Fibroblast of mammary gland (primary cell): ENCODE measurements at regions not wholly inside any gene's neighbourhood (a gene's known extent, or its start where the extent isn't known, plus 50 kb on each side); places are given as distances from the start of the nearest gene placed in this dataset.

Experiments used
- DNase-seq: peaks from one replicate; pipeline ENCODE4 v3.0.0-alpha.2; 2010; ENCODE audit warnings: low read depth
- H3K4me3 ChIP-seq: 2 replicates; pipeline ENCODE4 v1.5.1; 2011; ENCODE audit warnings: low read depth, mild to moderate bottlenecking, low read length, moderate library complexity; ENCODE audit not compliant: control insufficient read depth
- TF ChIP-seq, protein P1 (sequence below): conservative IDR thresholded peaks from 2 replicates; pipeline ENCODE4 v1.5.1; 2011; ENCODE audit warnings: low read depth, low read length, inconsistent platforms; ENCODE audit not compliant: control insufficient read depth, insufficient read depth

DNA sequence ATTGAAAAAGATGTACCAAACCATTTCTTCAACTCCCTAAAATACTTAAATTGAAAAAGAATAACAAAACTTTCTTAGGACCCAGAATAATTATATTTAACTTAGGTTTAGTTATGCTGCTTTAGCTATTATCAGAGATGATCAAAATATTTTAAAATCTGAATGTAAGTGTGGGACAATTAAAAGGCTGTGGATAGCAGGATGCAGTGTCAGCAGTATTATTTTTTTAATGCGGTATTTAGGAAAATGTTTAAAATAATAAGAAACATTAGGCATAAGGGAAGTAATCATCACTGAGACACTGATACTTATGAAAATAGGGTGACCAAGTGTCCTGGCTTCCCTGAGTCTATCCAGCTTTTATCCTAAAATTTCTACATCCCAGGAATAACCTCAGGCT lies 161.5 kb upstream of the PTCHD4 start:
- TF ChIP-seq, protein P1, sequence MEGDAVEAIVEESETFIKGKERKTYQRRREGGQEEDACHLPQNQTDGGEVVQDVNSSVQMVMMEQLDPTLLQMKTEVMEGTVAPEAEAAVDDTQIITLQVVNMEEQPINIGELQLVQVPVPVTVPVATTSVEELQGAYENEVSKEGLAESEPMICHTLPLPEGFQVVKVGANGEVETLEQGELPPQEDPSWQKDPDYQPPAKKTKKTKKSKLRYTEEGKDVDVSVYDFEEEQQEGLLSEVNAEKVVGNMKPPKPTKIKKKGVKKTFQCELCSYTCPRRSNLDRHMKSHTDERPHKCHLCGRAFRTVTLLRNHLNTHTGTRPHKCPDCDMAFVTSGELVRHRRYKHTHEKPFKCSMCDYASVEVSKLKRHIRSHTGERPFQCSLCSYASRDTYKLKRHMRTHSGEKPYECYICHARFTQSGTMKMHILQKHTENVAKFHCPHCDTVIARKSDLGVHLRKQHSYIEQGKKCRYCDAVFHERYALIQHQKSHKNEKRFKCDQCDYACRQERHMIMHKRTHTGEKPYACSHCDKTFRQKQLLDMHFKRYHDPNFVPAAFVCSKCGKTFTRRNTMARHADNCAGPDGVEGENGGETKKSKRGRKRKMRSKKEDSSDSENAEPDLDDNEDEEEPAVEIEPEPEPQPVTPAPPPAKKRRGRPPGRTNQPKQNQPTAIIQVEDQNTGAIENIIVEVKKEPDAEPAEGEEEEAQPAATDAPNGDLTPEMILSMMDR, result no peak
- no peak for DNase-seq
- no peak overlapping the region for H3K4me3 ChIP-seq

DNA sequence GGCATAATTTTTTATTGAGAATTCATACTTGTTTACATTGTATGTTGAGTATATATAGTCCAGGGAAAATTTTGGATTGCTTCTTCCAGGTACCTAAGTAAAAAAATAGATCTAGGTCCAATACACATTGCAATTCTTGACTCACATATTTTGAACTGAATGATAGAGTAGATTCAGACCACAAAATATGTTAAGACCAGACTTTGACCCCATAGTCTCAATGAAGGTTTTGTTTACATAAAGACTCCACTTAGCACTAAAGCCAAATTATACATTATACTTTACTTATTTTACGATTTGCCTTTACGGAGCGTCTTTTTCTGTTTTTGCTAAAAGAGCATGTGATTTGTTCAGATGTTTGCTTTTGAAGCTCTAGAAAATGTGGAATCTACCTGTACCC lies 144.1 kb upstream of the PTCHD4 start:
- no peak for DNase-seq
- TF ChIP-seq, protein P1, result no peak

DNA sequence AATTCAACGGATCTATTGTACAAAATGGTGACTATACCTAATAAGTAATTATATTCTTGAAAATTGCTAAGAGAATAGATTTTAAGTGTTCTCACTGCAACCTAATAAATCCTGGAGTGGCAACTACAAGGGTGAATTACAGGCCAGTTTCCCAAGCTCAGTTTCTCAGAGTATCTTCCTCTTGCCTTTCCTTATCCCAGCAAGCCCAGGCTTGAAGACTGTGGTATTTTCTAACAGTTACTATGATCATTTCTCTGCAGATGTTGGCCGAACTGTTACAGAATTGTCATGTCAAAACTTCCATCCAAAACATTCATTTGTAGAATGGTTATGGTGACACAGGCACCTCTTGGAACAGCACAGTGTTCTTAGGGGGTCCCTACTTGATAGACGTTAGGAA lies 138.1 kb upstream of the PTCHD4 start:
- H3K4me3 ChIP-seq, result no peak overlapping the region
- DNase-seq, result no peak
- TF ChIP-seq, protein P1, result no peak

More for the DNA sequence above, 144.1 kb upstream of the PTCHD4 start:
- H3K4me3 ChIP-seq, result no peak overlapping the region

DNA sequence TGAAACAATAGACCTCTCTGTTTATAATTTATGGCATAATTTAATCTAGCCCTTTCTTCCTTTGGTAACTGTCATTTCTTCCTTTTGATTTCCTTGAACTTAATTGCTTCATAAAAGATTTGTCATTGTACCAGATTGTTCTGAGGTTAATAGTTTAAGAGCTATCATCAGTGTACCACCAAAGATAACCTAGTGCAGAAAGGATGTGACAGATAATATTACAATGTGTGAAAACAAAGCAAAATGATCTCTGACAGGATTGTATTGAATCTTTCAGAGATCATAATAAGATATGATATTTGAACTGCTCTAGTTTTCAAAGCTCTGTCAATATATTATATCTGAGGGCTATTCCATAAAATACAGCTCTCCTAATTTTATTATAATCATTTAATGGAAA lies 132.1 kb upstream of the PTCHD4 start:
- no peak overlapping the region for H3K4me3 ChIP-seq
- DNase-seq, result no peak
- TF ChIP-seq, protein P1, result no peak

DNA sequence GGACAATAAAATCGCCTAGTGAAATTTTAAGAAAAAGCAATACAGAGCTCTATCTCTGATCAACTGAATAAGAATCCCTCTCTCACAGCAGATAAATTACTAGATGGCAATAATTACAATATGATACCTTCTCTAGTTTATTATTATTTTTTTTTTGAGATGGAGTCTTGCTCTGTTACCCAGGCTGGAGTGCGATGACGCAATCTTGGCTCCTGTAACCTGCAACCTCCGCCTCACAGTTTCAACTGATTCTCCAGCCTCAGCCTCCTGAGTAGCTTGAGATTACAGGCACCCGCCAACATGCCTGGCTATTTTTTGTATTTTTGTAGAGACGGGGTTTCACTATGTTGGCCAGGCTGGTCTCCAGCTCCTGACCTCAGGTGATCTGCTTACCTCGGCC lies 129.3 kb upstream of the PTCHD4 start:
- H3K4me3 ChIP-seq, result no peak overlapping the region
- TF ChIP-seq, protein P1, result no peak
- no peak for DNase-seq

DNA sequence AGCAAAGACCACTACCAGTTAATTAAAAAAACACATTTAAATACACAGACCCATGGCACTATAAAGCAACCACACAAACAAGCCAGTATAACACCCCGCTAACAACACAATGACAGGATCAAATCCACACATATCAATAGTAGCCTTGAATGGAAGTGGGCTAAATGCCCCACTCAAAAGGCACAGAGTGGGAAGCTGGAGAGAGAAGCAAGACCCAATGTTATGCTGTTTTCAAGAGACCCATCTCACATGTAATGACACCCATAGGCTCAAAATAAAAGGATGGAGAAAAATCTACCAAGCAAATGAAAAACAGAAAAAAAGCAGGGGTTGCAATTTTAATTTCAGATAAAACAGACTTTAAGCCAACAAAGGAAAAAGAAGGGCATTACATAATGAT lies 125.4 kb upstream of the PTCHD4 start:
- DNase-seq, result no peak
- TF ChIP-seq, protein P1, result no peak
- no peak overlapping the region for H3K4me3 ChIP-seq

DNA sequence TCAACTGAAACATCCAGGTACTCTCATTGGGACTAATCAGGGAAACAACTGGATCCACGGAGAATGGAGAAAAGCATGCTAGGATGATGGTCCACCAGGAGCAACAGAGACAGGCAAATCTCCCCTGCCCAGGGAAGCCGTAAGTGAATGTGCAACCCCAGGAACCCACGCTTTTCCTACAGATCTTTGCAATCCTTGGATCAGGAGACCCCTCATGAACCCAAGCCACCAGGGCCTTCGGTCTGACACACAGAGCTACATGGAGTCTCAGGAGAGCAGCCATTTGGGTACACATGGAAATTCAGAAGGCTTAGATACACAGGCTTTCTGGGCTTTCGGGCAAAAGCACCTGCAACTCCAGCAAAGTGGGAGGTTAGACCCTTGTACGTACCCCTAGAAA lies 122.1 kb upstream of the PTCHD4 start:
- no peak for DNase-seq
- TF ChIP-seq, protein P1, result no peak
- no peak overlapping the region for H3K4me3 ChIP-seq
